SK-N-SH (cell line): ENCODE measurements at regions not wholly inside any gene's neighbourhood (a gene's known extent, or its start where the extent isn't known, plus 50 kb on each side); places are given as distances from the start of the nearest gene placed in this dataset.

ENCODE experiments used
- CTCF ChIA-PET: fragments of 300-600, 350-600 bp; formaldehyde crosslinking; extraction: SDS; loops from one replicate; lab custom pipeline; 2021; lab: Yijun Ruan, JAX
- POLR2A ChIA-PET: fragments of 350-600 bp; sonication (Branson Sonifier 250); formaldehyde crosslinking; extraction: SDS; loops from one replicate; lab custom pipeline; 2020; ENCODE audit warnings: antibody characterized with exemption, inconsistent platforms; lab: Yijun Ruan, JAX
- DNase-seq: peaks from one replicate; pipeline ENCODE4 v3.0.0; 2012
- H2AFZ ChIP-seq: fragments of 200-600 bp; sonication (generic); 2 replicates; pipeline ENCODE4 v1.8.1; 2016; ENCODE audit warnings: antibody characterized with exemption, mild to moderate bottlenecking, low read depth
- H3F3A ChIP-seq: fragments of 200-600 bp; sonication (generic); replicated peaks from 2 replicates; pipeline ENCODE3; 2016; ENCODE audit warnings: antibody characterized with exemption, mild to moderate bottlenecking; ENCODE audit not compliant: insufficient read depth
- H3K27ac ChIP-seq, 2 experiments: fragments of 200-500 bp in 1 of 2; fragments of 200-600 bp in 1 of 2; sonication (Bioruptor generic) in 1 of 2; sonication (generic), shearing (Covaris generic) in 1 of 2; 2 replicates each; pipeline versions ENCODE4 v1.5.1 to v1.6.1; 2014 to 2016; ENCODE audit warnings: low read depth in 2 of 2, inconsistent platforms in 1 of 2, low read length in 1 of 2, mild to moderate bottlenecking in 1 of 2, mixed read lengths in 1 of 2
- H3K27me3 ChIP-seq: fragments of 200-600 bp; sonication (generic), shearing (Covaris generic); 2 replicates; pipeline ENCODE4 v1.6.1; 2016; ENCODE audit warnings: mixed run types; ENCODE audit not compliant: insufficient read depth
- H3K36me3 ChIP-seq, 2 experiments: fragments of 200-500 bp in 1 of 2; fragments of 200-600 bp in 1 of 2; sonication (Bioruptor generic) in 1 of 2; sonication (generic) in 1 of 2; replicated peaks in 1 of 2; 2 replicates each; pipeline versions ENCODE3 to v1.5.1; 2014 to 2016; ENCODE audit warnings: low read length in 1 of 2, mild to moderate bottlenecking in 1 of 2; ENCODE audit not compliant: insufficient read depth in 2 of 2, control insufficient read depth in 1 of 2
- H3K4me1 ChIP-seq, 2 experiments: fragments of 200-500 bp in 1 of 2; fragments of 200-600 bp in 1 of 2; sonication (Bioruptor generic) in 1 of 2; sonication (generic), shearing (Covaris generic) in 1 of 2; 2 replicates each; pipeline versions ENCODE4 v1.5.1 to v1.6.1; 2014 to 2016; ENCODE audit warnings: low read depth in 1 of 2, low read length in 1 of 2, mixed run types in 1 of 2; ENCODE audit not compliant: insufficient read depth in 2 of 2, control insufficient read depth in 1 of 2
- H3K4me2 ChIP-seq: fragments of 200-600 bp; sonication (generic), shearing (Covaris generic); 2 replicates; pipeline ENCODE4 v1.6.1; 2017; ENCODE audit warnings: mixed run types
- H3K4me3 ChIP-seq, 2 experiments: fragments of 200-500 bp in 1 of 2; fragments of 200-600 bp in 1 of 2; sonication (Bioruptor generic) in 1 of 2; sonication (generic), shearing (Covaris generic) in 1 of 2; 2 replicates each; pipeline versions ENCODE4 v1.5.1 to v1.8.1; 2014 to 2016; ENCODE audit warnings: low read depth in 2 of 2, inconsistent platforms in 1 of 2, low read length in 1 of 2, mild to moderate bottlenecking in 1 of 2, mixed read lengths in 1 of 2, moderate library complexity in 1 of 2
- H3K79me2 ChIP-seq: fragments of 200-600 bp; sonication (generic); 2 replicates; pipeline ENCODE4 v1.8.1; 2017; ENCODE audit warnings: mild to moderate bottlenecking; ENCODE audit not compliant: insufficient read depth
- H3K9ac ChIP-seq: fragments of 200-600 bp; sonication (generic); 2 replicates; pipeline ENCODE4 v1.6.1; 2017; ENCODE audit warnings: mixed run types
- H3K9me2 ChIP-seq: fragments of 200-600 bp; sonication (generic); 2 replicates; pipeline ENCODE4 v1.6.1; 2017; ENCODE audit warnings: mixed run types
- H3K9me3 ChIP-seq: fragments of 200-600 bp; sonication (generic); 2 replicates; pipeline ENCODE4 v1.6.1; 2017; ENCODE audit warnings: mixed run types, mild to moderate bottlenecking, moderate library complexity
- H4K20me1 ChIP-seq: fragments of 200-600 bp; sonication (generic); 2 replicates; pipeline ENCODE4 v1.6.1; 2017; ENCODE audit warnings: mild to moderate bottlenecking, mixed run types; ENCODE audit not compliant: insufficient read depth
- CTCF ChIP-seq: fragments of 200-600 bp; sonication (generic); IDR thresholded peaks from 2 replicates; pipeline ENCODE4 v1.6.1; 2017; ENCODE audit warnings: antibody characterized with exemption, mild to moderate bottlenecking, moderate library complexity
- ELF1 ChIP-seq: IDR thresholded peaks from 2 replicates; pipeline ENCODE4 v1.4.0; 2012
- EZH2phosphoT487 ChIP-seq: fragments of 200-600 bp; sonication (generic); IDR thresholded peaks from 2 replicates; pipeline ENCODE4 v1.6.1; 2017; ENCODE audit warnings: low read depth, mixed run types, mild to moderate bottlenecking, antibody characterized with exemption, moderate library complexity, borderline replicate concordance
- FOSL2 ChIP-seq: IDR thresholded peaks from 2 replicates; pipeline ENCODE4 v1.4.0; 2012; ENCODE audit warnings: low read depth, mild to moderate bottlenecking, moderate library complexity, borderline replicate concordance
- FOXJ3 ChIP-seq: sonication (generic); formaldehyde crosslinking; IDR thresholded peaks from 2 replicates; pipeline ENCODE4 v1.5.1; 2020; ENCODE audit warnings: mild to moderate bottlenecking, missing genetic modification reagents
- FOXM1 ChIP-seq: IDR thresholded peaks from 2 replicates; pipeline ENCODE4 v1.4.0; 2012; ENCODE audit warnings: low read depth, mild to moderate bottlenecking
- IRF3 ChIP-seq: fragments of 150-350 bp; IDR thresholded peaks from 2 replicates; pipeline ENCODE4 v1.6.1; 2016; ENCODE audit warnings: mild to moderate bottlenecking, low read depth, low read length
- MAX ChIP-seq: IDR thresholded peaks from 2 replicates; pipeline ENCODE4 v1.4.0; 2012; ENCODE audit warnings: low read depth
- MEF2A ChIP-seq: IDR thresholded peaks from 2 replicates; pipeline ENCODE4 v1.4.0; 2012; ENCODE audit warnings: low read depth, borderline replicate concordance
- MXI1 ChIP-seq: IDR thresholded peaks from 2 replicates; pipeline ENCODE4 v1.6.1; 2012; ENCODE audit warnings: mild to moderate bottlenecking, low read depth, low read length, improper control_type of control experiment
- NFIC ChIP-seq: IDR thresholded peaks from 2 replicates; pipeline ENCODE4 v1.4.0; 2012; ENCODE audit warnings: borderline replicate concordance
- RAD21 ChIP-seq: IDR thresholded peaks from 2 replicates; pipeline ENCODE4 v1.6.1; 2012; ENCODE audit warnings: mild to moderate bottlenecking, low read length
- RXRA ChIP-seq: IDR thresholded peaks from 2 replicates; pipeline ENCODE4 v1.4.0; 2012; ENCODE audit warnings: low read depth, mild to moderate bottlenecking, borderline replicate concordance
- SIN3A ChIP-seq: IDR thresholded peaks from 2 replicates; pipeline ENCODE4 v1.6.1; 2012; ENCODE audit warnings: low read depth, mild to moderate bottlenecking, low read length, moderate library complexity, borderline replicate concordance
- SMC3 ChIP-seq: IDR thresholded peaks from 2 replicates; pipeline ENCODE4 v1.6.1; 2012; ENCODE audit warnings: low read depth, low read length, improper control_type of control experiment
- TAF1 ChIP-seq: IDR thresholded peaks from 2 replicates; pipeline ENCODE4 v1.6.1; 2012; ENCODE audit warnings: low read depth, mild to moderate bottlenecking, low read length, moderate library complexity, borderline replicate concordance
- TCF12 ChIP-seq: IDR thresholded peaks from 2 replicates; pipeline ENCODE4 v1.4.0; 2012
- USF2 ChIP-seq: fragments of 150-350 bp; IDR thresholded peaks from 2 replicates; pipeline ENCODE4 v1.6.1; 2017; ENCODE audit warnings: antibody characterized with exemption, low read length, low read depth, borderline replicate concordance
- YY1 ChIP-seq: IDR thresholded peaks from 2 replicates; pipeline ENCODE4 v1.4.0; 2012; ENCODE audit warnings: low read depth, mild to moderate bottlenecking
- ZBTB33 ChIP-seq: IDR thresholded peaks from 2 replicates; pipeline ENCODE4 v1.4.0; 2012; ENCODE audit warnings: low read depth, borderline replicate concordance
- WGBS: methylation state at CpG from one replicate; pipeline ENCODE4 v1.1.6; 2017; ENCODE audit warnings: low lambda C conversion rate; 5-methylcytosine and 5-hydroxymethylcytosine counted together

- ChIA-PET POLR2A (no interaction called here), CTCF (no interaction called here)
- Histone ChIP-seq H4K20me1 (no peaks in the 10 kb centered on the region), H3K27me3 (no peaks in the 10 kb centered on the region), H3F3A (no peaks in the 10 kb centered on the region), H3K9ac (no peak overlapping the region), H3K79me2 (no peaks in the 10 kb centered on the region), H2AFZ (no peak overlapping the region), H3K4me2 (no peak overlapping the region), H3K4me3 (no peak overlapping the region), H3K9me3 (no peaks in the 10 kb centered on the region), H3K27ac (no peak overlapping the region), H3K9me2 (no peaks in the 10 kb centered on the region), H3K4me1 (no peaks in the 10 kb centered on the region), H3K36me3 (no peaks in the 10 kb centered on the region)
- no peak for DNase-seq
- TF ChIP-seq MXI1 (no peak), RXRA (no peak), CTCF (no peak), ZBTB33 (no peak), NFIC (no peak), TAF1 (no peak), MAX (no peak), TCF12 (no peak), FOXM1 (no peak), ELF1 (no peak), RAD21 (no peak), FOSL2 (no peak), YY1 (no peak), SIN3A (no peak), USF2 (no peak), MEF2A (no peak), FOXJ3 (CRISPR knock-in tag) (no peak), EZH2phosphoT487 (no peak), IRF3 (no peak), SMC3 (no peak)
- WGBS, result 80% methylated on average over 2 of the region's 2 CpGs
Observed at GRCh38 chr1:83087851-83088250, 911.1 kb downstream of the TTLL7 start.
